Skeletal muscle cell (primary cell): ENCODE measurements at regions not wholly inside any gene's neighbourhood (a gene's known extent, or its start where the extent isn't known, plus 50 kb on each side); places are given as distances from the start of the nearest gene placed in this dataset.
"Not testable (repeated sequence)": the region's sequence is repeated elsewhere in the genome, so short reads cannot be mapped to it uniquely, and the experiment has no call there.

Experiments used
- DNase-seq: peaks from one replicate; pipeline ENCODE4 v3.0.0-alpha.2; 2010; ENCODE audit warnings: low read depth
- H3K4me3 ChIP-seq: 2 replicates; pipeline ENCODE4 v1.5.1; 2011; ENCODE audit warnings: low read depth, mild to moderate bottlenecking, control low read depth, low read length, moderate library complexity

GRCh38 chr4:148539387-148539786 is 97.2 kb upstream of the NR3C2 start:
- no peak overlapping the region for H3K4me3 ChIP-seq
- DNase-seq: no peak

DNA sequence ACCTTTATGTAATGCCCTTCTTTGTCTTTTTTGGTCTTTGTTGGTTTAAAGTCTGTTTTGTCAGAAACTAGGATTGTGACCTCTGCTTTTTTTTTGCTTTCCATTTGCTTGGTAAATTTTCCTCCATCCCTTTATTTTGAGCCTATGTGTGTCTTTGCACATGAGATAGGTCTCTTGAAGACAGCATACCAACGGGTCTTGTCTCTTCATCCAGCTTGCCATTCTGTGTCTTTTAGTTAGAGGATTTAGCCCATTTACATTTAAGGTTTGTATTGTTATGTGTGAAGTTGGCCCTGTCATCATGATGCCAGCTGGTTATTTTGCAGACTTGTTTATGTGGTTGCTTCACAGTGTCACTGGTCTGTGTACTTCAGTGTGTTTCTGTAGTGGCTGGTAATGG is 91.6 kb upstream of the NR3C2 start:
- not testable (repeated sequence) for DNase-seq, H3K4me3 ChIP-seq

DNA sequence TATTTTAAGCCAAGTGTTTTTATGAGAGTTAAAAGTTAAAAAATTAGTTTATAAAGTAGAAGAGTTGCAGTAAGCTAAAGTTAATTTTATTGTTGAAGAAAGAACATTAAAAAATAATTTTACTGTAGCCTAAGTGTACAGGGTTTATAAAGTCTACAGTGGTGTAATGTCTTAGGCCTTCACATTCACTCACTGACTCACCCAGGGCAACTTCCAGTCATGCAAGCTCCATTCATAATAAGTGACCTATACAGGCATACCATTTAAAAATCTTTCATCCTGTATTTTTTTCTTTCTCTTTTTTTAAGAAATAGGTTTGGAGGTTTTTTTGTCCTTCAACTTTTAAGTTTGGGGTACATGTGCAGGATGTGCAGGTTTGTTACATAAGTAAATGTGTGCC is 87.9 kb upstream of the NR3C2 start:
- H3K4me3 ChIP-seq: no peak overlapping the region
- no peak for DNase-seq

DNA sequence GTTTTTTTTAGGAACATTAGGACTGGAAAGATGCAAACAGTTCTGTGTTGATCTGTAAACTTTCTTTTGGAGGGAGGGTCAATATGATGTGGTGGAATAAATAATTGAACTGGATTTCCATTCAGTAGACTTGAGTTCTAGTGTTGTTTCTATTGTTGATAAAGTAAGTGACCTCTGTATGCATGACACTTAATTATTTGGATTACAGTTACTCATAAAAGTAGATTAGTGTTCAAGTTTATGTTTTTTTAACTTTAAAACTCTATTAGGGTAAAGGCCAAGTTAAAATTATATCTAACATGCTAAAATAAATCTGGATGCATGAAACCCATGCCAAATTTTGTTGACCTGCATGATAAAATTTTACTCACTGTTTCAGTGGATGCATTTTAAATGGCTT is 85.4 kb upstream of the NR3C2 start:
- H3K4me3 ChIP-seq: no peak overlapping the region
- no peak for DNase-seq

GRCh38 chr4:148522995-148523394 is 80.8 kb upstream of the NR3C2 start:
- H3K4me3 ChIP-seq: no peak overlapping the region
- no peak for DNase-seq

- H3K4me3 ChIP-seq: no peak overlapping the region
- peak; percentile 18 for DNase-seq
These were observed 73.0 kb upstream of the NR3C2 start for GRCh38 chr4:148515248-148515647.

- no peak for DNase-seq
- H3K4me3 ChIP-seq: no peak overlapping the region
These were observed 72.4 kb upstream of the NR3C2 start for GRCh38 chr4:148514581-148514980.

DNA sequence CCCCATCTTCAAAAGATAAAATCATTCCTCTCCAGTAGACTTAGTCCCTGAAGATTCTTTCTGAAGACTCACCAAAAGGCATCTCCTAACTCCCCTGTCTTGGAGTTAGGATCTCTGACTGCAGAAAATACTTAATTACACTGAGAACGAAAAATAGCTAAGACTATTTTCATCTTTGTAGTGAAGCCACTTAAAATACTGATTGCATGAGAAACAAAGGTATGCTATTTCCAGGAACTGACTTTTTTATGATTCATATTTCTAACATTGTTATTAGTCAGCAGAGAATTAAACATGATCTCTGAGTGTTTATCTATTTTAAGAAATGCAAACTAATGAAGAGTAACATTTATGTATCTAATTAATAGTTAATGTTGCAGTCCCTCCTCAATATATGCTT is 71.8 kb upstream of the NR3C2 start:
- H3K4me3 ChIP-seq: no peak overlapping the region
- no peak for DNase-seq

DNA sequence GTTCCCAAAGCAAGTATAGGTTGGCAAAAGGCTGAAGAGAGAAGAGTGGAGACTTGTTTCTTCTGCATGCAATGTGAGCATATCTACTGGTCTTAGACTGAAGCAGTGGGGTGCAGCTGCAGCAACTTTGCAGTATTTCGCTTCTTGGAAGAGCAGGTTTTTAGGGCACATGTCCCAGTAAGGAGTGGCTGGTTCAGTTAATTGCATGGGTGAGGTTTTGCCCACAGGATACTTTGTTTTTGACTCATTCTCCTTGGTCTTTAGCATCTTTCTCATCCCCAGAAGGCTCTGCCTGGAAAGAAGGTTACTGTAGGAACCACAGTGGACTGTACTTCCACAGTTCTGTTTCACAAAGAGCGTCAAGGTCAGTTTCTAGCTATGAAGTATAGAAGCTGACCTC is 68.0 kb upstream of the NR3C2 start:
- no peak overlapping the region for H3K4me3 ChIP-seq
- no peak for DNase-seq

- no peak overlapping the region for H3K4me3 ChIP-seq
- DNase-seq: no peak
These were observed 61.5 kb upstream of the NR3C2 start for GRCh38 chr4:148503681-148504080.

DNA sequence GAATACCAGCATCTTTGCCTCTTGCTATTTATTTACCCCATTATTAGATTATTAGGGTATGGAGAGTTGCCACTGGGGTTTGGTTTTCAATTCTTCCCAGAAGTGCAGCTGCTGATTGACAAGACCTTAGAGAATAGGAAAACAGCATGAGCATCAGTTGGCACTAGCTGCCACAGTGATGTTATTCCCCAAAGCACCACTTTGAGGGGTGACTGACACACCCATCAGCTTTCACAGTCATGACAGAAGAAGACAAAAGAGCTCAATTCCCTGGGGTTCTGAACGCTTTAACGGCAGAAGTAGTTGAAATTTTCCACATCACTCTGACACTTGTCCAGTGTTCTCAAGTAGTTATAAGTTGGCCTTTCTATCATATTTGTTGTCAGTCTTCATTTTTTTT is 55.0 kb upstream of the NR3C2 start:
- DNase-seq: no peak
- H3K4me3 ChIP-seq: no peak overlapping the region

GRCh38 chr4:148495463-148495862 is 53.2 kb upstream of the NR3C2 start:
- no peak for DNase-seq
- H3K4me3 ChIP-seq: no peak overlapping the region
